ENCODE measurements at regions not wholly inside any gene's neighbourhood (a gene's known extent, or its start where the extent isn't known, plus 50 kb on each side); places are given as distances from the start of the nearest gene placed in this dataset.
A peak's percentile ranks its signal among the peaks of the same experiment; 100 is the strongest.

GRCh38 chr7:50208378-50208982 is 96.0 kb upstream of the IKZF1 start:
- DNase-seq = no peak

- no peak for DNase-seq
Observed at GRCh38 chr7:50207686-50208255, 96.7 kb upstream of the IKZF1 start.

GRCh38 chr7:50207251-50207564 is 97.3 kb upstream of the IKZF1 start:
- no peak for DNase-seq

GRCh38 chr7:50206453-50207250 is 97.9 kb upstream of the IKZF1 start:
- peak; percentile 58 for DNase-seq

DNA sequence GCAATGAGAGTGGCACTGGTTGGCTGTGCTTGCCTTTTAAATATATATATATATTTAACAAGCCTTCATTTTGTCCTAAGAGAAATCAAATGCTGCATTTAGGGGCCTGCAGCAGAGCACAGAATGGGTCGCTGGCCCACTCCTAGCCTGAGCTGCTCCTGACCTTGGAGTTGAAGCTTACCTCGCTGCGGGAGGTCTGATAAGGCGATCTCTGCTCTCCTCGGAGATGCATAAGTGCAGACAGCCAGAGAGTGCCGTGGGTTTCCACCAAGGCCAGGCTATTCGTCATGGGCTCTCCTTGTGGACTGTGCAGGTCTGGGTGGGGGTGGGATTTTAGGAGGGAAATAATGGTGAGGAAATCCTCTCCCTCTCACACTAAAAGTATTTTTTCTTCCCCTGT is 99.5 kb upstream of the IKZF1 start:
- no peak for DNase-seq

DNA sequence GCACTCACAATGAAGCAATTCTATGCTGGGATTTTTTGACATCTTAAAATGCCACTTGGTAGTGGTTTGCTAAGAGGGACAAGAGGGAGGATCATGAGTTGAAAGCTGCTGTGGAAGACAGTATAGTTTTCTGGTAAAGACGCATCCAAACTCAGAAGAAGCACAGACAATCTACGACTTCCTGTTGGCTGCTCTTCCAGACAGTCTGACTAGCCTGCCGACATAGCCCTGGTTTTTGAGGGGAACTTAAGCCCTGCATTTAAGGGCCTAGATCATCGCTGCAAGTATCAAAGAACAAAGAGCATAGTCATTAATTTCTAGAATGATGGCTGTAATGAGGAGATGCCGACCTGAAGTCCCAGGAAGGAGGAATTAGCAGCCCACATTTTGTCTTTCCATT is 99.9 kb upstream of the IKZF1 start:
- no peak for DNase-seq

- no peak for DNase-seq
Observed at GRCh38 chr7:50203521-50203920, 101.0 kb upstream of the IKZF1 start.

- DNase-seq = no peak
Observed at GRCh38 chr7:50202052-50202555, 102.4 kb upstream of the IKZF1 start.

DNA sequence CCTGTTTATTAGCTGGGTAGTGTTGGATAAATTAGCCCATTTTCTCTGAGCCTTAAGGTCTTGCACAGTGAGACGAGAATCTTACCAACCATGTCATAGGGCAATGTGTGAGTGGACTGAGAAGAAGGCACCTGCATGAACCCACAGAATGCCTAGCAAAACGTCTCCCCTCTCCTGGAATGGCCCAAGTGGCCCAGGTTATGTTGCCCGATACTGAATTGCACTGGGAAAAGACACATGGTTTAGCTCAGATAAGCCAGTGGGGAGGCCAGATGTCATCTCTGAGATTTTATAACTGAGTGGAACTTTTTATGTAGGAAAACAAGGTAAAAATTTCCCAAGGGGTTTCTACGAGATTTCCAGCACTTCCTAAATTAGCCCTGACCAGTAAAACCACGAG is 104.7 kb upstream of the IKZF1 start:
- no peak for DNase-seq

- peak; percentile 77 for DNase-seq
Observed at GRCh38 chr7:50197549-50197948, 104.5 kb upstream of the ZPBP start.

DNA sequence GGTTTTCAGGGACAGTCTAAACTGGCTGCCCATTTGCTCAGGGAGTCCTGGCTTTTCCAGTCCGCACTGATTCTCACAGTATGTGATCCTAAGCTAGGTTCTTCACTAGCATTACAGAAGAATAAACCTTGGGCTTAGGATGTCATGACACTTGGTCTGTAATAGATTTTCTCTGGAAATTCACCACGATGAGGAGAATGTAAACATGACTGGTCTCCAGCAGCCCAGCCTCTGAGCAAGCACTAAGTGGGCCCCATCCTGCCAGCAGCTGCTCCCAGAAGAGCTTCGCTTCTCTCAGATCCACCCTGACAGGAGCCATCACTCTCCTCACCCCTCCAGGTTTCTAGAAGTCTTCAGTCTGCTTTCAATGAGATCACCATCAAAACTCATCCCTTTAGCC is 103.7 kb upstream of the ZPBP start:
- DNase-seq = no peak

GRCh38 chr7:50190776-50191175 is 97.7 kb upstream of the ZPBP start:
- no peak for DNase-seq

DNA sequence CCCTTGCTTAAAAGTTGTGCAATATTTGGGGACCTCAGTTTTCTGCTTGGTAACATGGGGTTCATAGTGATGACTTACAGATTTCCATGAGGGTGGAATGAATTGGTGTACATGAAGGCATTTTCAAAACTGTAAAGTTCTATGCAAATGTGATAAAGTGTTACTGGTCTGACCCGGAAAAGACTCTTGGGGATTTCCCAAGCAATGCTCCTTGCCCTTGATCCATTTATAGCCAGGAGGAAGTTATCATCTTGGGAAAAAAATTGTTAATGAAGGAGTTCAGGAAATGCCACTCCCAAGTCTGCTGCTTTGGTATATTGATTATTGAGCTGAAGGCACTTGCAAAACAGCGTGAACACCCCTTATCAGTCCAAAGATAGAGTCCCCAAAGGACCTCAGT is 96.3 kb upstream of the ZPBP start:
- DNase-seq = no peak

- DNase-seq = no peak
Observed at GRCh38 chr7:50185951-50186682, 93.1 kb upstream of the ZPBP start.

- no peak for DNase-seq
Observed at GRCh38 chr7:50185208-50185607, 92.2 kb upstream of the ZPBP start.

DNA sequence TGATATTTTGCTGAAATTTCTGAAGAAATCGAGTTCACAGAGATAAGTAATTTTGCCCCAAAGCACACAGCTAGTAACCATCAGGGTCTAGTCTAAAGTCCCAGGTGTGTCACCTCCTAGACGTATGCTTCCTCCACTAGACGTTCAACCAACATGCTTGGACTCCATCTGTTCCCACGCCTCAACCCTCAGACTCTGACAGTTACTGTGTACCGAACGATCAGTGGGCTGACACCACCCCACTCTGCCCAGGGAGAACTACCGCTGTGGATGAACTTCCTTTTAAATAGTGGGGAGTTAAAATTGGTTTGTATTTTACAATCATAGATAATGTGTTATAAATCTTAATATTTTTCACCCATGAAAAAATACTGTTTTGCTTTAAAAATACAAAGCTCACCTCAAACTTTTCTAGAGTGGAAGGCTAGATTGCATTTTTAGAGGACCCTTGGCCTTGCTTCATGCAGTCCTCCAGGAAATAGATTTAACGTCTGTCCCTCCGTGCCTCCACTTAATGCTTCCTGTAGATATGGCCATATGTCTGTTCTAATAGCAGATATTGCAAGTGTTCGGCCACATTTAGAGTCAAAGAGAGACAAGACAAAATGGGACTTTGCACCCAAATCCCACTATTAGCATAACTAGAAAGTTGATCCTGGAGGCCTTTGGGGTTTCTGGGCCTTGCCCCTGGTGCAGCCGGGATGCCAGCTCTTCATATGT is 91.4 kb upstream of the ZPBP start:
- DNase-seq = no peak

GRCh38 chr7:50182759-50183158 is 89.7 kb upstream of the ZPBP start:
- DNase-seq = no peak

DNA sequence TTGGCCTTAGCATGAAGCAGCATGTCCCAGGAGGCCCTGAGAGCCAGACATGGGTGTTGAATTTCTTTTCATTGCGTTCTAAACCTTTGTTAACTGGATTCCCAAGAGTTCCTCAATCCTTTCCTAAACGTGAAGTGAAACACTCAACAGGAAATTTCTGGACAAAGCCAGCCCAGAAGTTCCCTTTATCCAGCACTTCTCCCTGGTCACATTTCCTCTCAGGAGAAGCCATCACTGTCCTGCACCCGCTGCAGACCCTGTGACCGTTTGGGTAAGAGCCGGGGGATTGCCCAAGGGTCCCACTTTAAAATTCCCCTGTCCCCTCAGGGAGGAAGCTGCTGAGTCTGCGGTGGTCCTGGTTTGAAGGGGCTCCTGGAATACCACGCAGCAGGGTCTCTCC is 88.0 kb upstream of the ZPBP start:
- no peak for DNase-seq

DNA sequence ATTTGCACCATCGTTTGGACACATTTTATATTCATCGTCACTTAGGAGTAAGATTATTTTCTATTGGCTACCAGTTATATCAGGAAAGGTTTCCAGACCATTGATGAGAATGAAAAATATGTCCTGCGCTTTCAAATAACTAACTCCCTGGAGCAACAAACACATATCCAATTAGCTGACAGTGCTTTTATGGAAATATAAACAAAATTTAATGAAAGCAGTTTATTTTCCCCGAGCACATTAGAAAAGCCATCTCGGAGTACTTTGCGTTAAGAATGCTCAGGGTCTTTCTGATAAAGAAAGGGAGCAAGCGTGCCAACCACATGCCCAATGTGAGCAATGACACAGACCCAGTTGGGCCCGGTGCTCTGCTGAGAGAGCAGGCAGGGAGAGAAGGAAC is 85.1 kb upstream of the ZPBP start:
- no peak for DNase-seq

- no peak for DNase-seq
Observed at GRCh38 chr7:50174948-50175347, 81.9 kb upstream of the ZPBP start.

DNA sequence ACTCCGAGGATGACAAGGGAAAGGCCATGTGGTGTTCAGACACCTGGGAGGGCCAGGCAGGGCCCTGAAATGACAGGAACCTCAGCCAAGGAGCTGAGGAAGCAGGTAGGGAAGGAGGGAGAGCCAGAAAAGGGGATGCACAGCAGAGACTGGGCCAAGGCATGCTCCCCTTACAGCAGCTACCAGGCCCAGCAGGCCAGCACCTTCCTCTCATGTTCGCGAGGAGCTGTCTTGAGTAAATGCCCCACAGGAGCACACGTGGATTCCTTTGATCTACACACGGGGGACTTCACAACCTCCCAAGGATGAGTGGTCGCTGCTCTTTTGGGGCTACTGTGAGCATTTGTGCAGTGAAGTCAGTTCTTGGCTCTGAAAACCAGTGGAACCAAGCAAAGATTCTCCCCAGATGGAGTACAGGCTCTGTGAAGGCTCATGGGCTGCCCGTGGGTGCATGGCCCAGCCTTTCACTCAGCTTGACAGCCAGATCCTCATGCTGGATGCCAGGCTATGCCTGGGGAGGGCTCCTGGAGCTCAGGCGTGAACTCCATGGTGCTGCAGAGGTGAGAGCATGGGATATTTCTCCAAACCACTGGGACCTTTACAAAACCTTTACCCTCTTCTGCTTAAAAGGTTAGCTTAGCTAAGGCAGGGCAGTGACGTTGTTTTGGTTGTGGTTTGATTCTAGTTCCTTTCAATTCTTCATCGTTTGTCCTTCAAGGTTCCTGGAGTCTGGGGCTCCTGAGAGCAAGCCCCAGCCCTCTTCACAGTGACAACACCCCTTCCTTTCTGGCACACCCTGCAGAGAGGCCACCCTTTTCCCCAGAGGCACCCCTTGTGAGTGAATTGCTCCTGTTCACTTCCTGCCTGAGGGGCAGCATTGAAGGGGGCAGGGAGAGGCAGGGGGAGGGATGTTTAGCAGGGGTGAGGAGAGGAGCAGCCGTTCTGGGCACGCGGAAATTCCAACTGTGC is 74.2 kb upstream of the ZPBP start:
- no peak for DNase-seq
